ENCODE measurements at regions not wholly inside any gene's neighbourhood (a gene's known extent, or its start where the extent isn't known, plus 50 kb on each side); places are given as distances from the start of the nearest gene placed in this dataset.

GRCh38 chr9:116070256-116070914 lies 83.2 kb upstream of the PAPPA start:
- TF ChIP-seq CTCF (IDR thresholded peaks at IDR 0.05) (no peak), ZFX (IDR thresholded peaks at IDR 0.05; ENCODE audit: borderline replicate concordance) (no peak)

Data from 22Rv1 (cell line).